Activated CD8-positive, alpha-beta memory T cell treated with anti-CD3 and anti-CD28 coated beads, Interleukin-2, amount 50 U/mL, for 24 hours (primary cell): ENCODE measurements at regions not wholly inside any gene's neighbourhood (a gene's known extent, or its start where the extent isn't known, plus 50 kb on each side); places are given as distances from the start of the nearest gene placed in this dataset.
"Not testable (repeated sequence)": the region's sequence is repeated elsewhere in the genome, so short reads cannot be mapped to it uniquely, and the experiment has no call there.

Experiments
- DNase-seq: peaks from one replicate; pipeline ENCODE4 v3.0.0-alpha.2; 2020; ENCODE audit errors: extremely low read depth

DNA sequence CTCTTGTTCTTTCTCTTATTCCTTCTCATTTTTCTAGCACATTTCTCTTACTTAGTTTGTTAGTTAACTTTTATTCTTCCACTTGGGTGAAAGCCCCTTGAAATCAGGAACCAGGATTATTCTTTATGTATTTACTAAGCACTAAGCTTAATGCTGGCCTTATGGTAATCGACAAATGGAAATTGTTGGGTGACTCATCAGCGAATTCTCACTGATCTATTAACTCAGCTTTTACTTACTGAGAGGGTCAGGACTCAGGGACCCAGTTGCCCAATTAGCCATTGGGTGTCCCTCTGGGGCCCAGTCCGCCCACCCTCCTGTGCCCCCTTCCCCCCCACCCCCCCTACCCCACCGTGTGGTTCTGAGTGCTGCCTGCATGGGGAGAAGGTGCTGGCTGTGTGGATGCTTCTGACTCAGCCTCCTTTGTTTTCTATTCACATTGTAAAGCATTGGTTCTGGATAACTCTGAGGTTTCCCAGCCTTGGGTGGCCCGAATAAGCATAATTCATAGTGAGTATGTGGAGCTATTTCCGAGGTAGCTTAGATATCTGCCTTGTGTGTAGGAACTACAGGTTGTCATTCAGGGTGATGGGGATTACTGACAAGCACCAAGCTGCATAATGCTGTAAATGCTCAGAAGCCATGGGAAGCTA, 240.9 kb downstream of the FGF9 start:
- DNase-seq: no peak

- no peak for DNase-seq
These were observed 242.1 kb downstream of the FGF9 start for GRCh38 chr13:21913010-21913409.

GRCh38 chr13:21917086-21918015, 246.5 kb downstream of the FGF9 start:
- no peak for DNase-seq

- not testable (repeated sequence) for DNase-seq
These were observed 249.9 kb downstream of the FGF9 start for GRCh38 chr13:21920802-21921201.

GRCh38 chr13:21924958-21925357, 254.1 kb downstream of the FGF9 start:
- DNase-seq: no peak

DNA sequence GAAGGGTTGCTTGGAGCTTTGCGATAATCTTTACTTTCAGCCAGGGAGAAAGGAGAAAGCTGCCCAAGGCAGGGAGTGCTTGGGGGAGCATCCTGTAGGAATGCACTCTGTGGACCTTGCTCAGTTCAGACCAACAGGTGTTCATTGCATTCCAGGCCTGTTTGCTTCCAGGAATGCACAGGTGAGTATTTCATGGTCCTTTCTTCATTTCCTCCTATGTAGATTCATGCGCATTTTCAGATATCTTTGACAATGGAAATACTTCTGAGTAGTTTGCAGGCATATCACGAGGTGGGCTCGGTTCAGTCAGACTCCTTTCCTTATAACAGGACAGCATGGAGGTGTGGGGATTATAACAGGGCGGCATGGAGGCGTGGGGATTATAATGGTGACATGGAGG, 254.8 kb downstream of the FGF9 start:
- DNase-seq: no peak

DNA sequence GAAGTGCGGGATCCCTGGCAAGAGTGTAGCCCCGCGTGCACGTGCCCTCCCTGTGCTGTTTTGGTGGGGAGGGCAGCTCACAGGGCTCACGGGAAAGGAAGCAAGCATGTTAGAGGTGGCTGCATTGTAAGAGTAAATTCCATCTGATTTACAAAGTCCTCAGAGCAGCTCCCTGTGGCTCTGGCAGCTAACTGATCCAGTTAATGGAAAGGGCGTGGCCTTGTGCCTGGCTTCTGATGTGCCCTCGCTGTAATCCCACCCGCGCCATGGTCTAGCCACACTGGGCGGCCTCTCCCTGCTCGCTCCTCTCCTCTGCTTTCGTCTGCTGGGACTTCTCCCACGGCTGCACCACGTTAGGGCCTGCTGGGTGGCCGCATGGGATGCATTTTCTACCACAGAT, 258.5 kb downstream of the FGF9 start:
- DNase-seq: no peak

DNA sequence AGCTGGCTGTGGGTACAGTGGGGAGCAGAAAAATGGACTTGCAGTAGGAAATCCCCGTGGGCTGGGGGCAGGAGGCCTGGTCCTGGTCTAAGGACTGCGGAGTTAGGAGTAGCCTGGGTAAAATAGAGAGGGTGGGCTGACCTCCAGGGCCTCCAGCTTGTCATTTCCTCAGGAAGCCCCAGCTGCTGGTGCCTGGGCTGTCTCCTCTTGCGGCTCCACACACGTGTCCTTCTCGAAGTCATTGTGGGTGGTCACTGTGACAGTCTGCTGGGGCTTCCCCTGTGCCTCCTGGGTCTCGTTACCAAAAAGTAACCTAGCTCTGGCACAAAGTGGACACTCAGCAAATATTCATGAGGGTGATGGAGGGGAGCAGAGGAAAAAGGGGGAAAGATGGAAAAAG, 259.7 kb downstream of the FGF9 start:
- no peak for DNase-seq

GRCh38 chr13:21932578-21932977, 261.7 kb downstream of the FGF9 start:
- DNase-seq: no peak

DNA sequence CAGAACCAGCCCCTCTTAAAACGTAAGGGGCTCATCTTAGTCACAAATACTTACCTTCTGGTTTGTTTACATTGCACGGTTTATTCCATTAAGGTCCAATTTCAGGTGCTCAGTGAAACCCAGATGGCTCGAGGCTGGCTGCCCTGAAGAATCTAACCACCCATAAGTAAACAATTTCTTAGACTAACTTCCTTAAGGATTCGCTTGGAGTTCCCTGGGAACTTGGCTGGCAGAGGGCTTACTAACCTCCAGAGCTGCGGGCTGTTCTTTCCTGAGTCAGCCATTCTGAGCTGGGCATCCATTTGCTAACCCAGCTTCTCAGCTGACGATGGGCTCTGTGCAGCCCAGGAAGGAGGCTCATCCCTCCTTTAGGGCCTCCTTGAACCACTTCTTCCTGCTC, 262.1 kb downstream of the FGF9 start:
- no peak for DNase-seq

DNA sequence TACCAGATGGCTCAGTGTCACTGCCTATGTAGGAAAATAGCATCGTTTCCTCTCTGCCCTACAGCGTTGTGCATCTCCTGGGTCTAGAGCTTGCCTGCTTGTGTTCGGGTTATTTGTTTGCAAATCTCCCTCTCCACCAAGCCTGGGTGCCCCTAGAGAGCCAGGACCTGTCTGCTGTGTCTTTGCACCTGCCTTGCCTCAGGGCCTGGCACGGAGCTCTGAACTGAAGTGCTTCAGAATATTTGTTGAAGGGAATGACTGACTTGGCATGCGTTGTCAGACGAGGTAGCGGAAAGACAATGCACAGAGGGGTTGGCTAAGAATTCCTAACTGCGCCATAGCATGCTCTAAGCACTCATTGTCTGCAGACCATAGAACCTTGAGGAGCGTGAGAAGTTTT, 263.4 kb downstream of the FGF9 start:
- DNase-seq: no peak

GRCh38 chr13:21936674-21937073, 265.8 kb downstream of the FGF9 start:
- no peak for DNase-seq

DNA sequence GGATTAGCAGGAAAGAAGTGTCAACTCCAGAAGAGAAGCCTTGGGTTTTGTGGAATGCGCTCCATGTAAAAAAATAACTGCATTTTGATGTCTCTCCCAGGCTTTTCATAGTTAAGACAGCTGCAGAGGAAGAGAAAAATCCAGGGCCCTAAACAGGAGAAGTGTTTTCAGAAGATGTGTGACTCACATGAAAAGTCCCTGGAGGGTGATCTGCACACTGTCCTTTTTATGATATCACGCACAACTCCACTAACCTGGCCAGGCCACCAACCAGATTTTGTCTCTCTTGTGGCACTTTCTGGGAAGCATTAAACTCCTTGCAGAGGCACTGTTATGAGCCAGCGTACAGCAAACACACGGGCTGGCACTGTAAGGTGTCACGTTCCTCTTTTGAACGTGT, 267.3 kb downstream of the FGF9 start:
- DNase-seq: no peak

DNA sequence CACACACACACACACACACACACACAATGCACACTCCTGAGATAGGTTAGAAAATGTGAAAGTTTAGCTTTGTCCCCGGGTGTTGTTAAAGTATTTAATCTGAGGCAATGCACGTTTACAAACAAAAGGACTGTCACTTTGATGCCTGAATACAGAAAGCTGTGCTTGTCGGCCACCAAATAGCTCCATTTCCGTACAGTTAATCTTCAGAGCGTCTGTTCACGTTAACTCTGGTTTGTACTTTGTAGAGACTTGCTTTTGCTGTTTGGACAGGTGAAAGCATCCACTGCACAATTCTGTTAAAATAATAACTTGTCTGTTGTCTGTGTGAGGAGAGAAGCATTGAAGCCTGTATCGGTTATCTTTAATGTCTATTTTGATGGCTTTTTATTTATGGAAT, 267.8 kb downstream of the FGF9 start:
- DNase-seq: no peak

GRCh38 chr13:21942061-21942460, 271.2 kb downstream of the FGF9 start:
- no peak for DNase-seq

DNA sequence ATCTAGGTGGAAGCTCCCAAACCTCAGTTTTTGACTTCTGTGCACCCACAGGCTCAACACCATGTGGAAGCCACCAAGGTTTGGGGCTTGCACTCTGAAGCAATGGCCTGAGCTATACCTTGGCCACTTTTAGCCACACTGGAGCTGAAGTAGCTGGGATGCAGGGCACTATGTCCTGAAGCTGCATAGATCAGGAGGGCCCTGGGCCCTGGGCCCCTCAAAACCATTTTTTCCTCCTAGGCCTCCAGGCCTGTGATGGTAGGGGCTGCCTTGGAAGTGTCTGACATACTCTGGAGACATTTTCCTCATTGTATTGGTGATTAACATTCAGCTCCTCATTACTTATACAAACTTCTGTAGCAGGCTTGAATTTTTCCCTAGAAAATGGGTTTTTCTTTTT, 273.7 kb downstream of the FGF9 start:
- DNase-seq: no peak

- no peak for DNase-seq
These were observed 274.3 kb downstream of the FGF9 start for GRCh38 chr13:21945195-21945594.

- no peak for DNase-seq
These were observed 276.1 kb downstream of the FGF9 start for GRCh38 chr13:21946964-21947363.

GRCh38 chr13:21948769-21949474, 278.0 kb downstream of the FGF9 start:
- no peak for DNase-seq

GRCh38 chr13:21949818-21950429, 279.1 kb downstream of the FGF9 start:
- DNase-seq: no peak

GRCh38 chr13:21956666-21957065, 285.8 kb downstream of the FGF9 start:
- no peak for DNase-seq

DNA sequence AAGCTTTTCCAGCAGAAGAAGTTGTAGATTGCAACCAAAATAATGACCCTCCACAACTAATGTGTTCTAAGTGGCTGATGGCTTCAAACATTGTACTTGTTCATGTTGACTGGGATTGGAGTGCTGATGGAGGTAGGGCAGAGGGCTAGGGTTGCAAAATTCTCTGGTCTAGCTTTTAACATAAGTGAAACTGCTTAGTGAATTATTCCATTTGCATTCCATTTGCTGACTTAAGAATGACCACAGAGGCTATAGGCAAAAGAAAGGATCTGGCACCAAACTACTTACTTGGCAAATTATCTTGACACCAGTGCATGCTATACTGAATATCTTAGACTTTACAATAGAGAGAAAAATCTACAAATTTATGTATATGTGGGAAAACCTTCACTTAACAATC, 287.0 kb downstream of the FGF9 start:
- DNase-seq: no peak
